ENCODE measurements at regions not wholly inside any gene's neighbourhood (a gene's known extent, or its start where the extent isn't known, plus 50 kb on each side); places are given as distances from the start of the nearest gene placed in this dataset.

DNA sequence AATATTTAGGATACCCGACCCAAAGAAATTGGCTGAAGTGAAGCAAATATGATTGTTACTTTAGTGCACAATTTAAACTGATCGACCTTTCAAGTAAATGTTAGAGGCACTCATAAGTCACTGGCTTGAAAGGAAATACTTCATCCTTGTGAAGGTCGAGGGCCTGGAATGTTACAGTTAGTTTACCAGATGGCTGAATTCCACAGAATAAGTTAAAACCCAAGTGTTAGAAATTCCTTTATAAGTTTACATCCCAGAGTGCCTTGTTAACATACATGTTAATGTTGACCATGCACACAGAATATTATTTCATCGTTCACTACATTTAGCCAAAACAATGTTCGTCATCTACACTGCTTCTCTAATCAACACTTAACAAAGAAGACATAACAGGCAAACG is 235.5 kb upstream of the ANO3 start (continued):
- TF ChIP-seq, protein P1, sequence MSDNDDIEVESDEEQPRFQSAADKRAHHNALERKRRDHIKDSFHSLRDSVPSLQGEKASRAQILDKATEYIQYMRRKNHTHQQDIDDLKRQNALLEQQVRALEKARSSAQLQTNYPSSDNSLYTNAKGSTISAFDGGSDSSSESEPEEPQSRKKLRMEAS (IDR thresholded peaks at IDR 0.05), result no peak
- TF ChIP-seq FOSL1 (IDR thresholded peaks at IDR 0.05; ENCODE audit: low read depth), result no peak

DNA sequence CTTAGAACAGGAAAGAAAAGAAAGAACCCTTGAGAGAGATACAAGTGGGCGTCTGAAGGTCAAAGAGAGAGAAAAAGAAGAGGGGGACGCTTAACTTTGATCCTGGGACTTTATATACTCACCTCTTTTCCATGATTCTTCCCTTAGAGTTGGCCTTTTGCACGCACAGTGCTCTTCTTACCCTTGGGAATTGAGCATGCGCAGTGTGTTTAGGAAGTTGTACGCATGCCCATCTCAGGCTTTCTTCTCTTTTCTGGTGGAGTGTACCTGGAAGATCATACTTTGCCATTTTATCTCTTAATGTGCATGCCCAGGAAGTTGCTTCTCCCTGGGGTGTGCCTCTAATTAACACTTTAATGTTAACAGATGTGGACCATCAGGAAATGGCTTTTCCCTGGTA is 229.6 kb upstream of the ANO3 start:
- ChIA-PET RAD21 (ENCODE audit: low non-redundant PET in 1 of 2, low total read pairs in 2 of 2, uncharacterized antibody in 2 of 2, unreplicated experiment in 2 of 2) (no interaction called here), POLR2A (no interaction called here), CTCF (no interaction called here)
- no peak for ATAC-seq
- TF ChIP-seq SP1 (IDR thresholded peaks at IDR 0.05; ENCODE audit: low read depth) (no peak), EZH2phosphoT487 (IDR thresholded peaks at IDR 0.05; ENCODE audit: borderline replicate concordance) (no peak), CBX3 (IDR thresholded peaks at IDR 0.05; ENCODE audit: low read depth) (no peak), SRF (IDR thresholded peaks at IDR 0.05; ENCODE audit: low read depth) (no peak)
- TF ChIP-seq, protein P2, sequence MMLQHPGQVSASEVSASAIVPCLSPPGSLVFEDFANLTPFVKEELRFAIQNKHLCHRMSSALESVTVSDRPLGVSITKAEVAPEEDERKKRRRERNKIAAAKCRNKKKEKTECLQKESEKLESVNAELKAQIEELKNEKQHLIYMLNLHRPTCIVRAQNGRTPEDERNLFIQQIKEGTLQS (IDR thresholded peaks at IDR 0.05), result no peak
- TF ChIP-seq, protein P3, sequence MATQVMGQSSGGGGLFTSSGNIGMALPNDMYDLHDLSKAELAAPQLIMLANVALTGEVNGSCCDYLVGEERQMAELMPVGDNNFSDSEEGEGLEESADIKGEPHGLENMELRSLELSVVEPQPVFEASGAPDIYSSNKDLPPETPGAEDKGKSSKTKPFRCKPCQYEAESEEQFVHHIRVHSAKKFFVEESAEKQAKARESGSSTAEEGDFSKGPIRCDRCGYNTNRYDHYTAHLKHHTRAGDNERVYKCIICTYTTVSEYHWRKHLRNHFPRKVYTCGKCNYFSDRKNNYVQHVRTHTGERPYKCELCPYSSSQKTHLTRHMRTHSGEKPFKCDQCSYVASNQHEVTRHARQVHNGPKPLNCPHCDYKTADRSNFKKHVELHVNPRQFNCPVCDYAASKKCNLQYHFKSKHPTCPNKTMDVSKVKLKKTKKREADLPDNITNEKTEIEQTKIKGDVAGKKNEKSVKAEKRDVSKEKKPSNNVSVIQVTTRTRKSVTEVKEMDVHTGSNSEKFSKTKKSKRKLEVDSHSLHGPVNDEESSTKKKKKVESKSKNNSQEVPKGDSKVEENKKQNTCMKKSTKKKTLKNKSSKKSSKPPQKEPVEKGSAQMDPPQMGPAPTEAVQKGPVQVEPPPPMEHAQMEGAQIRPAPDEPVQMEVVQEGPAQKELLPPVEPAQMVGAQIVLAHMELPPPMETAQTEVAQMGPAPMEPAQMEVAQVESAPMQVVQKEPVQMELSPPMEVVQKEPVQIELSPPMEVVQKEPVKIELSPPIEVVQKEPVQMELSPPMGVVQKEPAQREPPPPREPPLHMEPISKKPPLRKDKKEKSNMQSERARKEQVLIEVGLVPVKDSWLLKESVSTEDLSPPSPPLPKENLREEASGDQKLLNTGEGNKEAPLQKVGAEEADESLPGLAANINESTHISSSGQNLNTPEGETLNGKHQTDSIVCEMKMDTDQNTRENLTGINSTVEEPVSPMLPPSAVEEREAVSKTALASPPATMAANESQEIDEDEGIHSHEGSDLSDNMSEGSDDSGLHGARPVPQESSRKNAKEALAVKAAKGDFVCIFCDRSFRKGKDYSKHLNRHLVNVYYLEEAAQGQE (IDR thresholded peaks at IDR 0.05; ENCODE audit: low read depth), result no peak
- BruUV-seq (replicated peaks), result no TSS peak
- Histone ChIP-seq H3K27me3 (ENCODE audit: insufficient read depth, low read length) (no peaks in the 10 kb centered on the region), H3K9me2 (ENCODE audit: insufficient read depth) (no peaks in the 10 kb centered on the region), H4K20me1 (ENCODE audit: insufficient read depth) (no peaks in the 10 kb centered on the region; the same call in 1 of the 2 replicates), H3K4me3 (replicated peaks in 1 of 2; ENCODE audit: low read depth in 1 of 2, low read length in 2 of 2) (no peak overlapping the region), H3K9ac (ENCODE audit: low read length) (no peak overlapping the region), H3K9me3 (ENCODE audit: control insufficient read depth in 1 of 2, insufficient read depth in 1 of 2, low read depth in 1 of 2, low read length in 2 of 2) (peaks cover 0 to 16% of the 10 kb centered on the region in 2 experiments; a peak in 2 of 4 replicates), H3K27ac (ENCODE audit: low read depth, low read length) (no peak overlapping the region), H3K36me3 (ENCODE audit: control insufficient read depth in 1 of 2, insufficient read depth in 2 of 2, low read length in 2 of 2) (no peaks in the 10 kb centered on the region), H2AFZ (ENCODE audit: low read depth, low read length, poor library complexity, severe bottlenecking) (no peak overlapping the region), H3K4me2 (ENCODE audit: low read length) (no peak overlapping the region), H3K79me2 (ENCODE audit: insufficient read depth, low read length) (no peaks in the 10 kb centered on the region), H3K4me1 (ENCODE audit: control insufficient read depth in 1 of 2, insufficient read depth in 2 of 2, low read length in 2 of 2) (no peaks in the 10 kb centered on the region)
- DNase-seq (ENCODE audit: low read depth, low spot score), result no peak
- intact Hi-C loops (cut with micrococcal nuclease), result no loop called here

All from HCT116 (cell line).